IPS-18c (cell line): ENCODE measurements at regions not wholly inside any gene's neighbourhood (a gene's known extent, or its start where the extent isn't known, plus 50 kb on each side); places are given as distances from the start of the nearest gene placed in this dataset.

ENCODE experiments used
- H3K4me3 ChIP-seq: 2 replicates; pipeline ENCODE4 v1.7.0; 2013; ENCODE audit warnings: low read depth, mild to moderate bottlenecking, low read length, moderate library complexity; ENCODE audit not compliant: insufficient read depth
- H3K9me3 ChIP-seq: one replicate; pipeline ENCODE4 v1.6.1; 2013; ENCODE audit warnings: mild to moderate bottlenecking, low read length, moderate library complexity; ENCODE audit not compliant: control insufficient read depth, insufficient read depth

- Histone ChIP-seq H3K4me3 (no peak overlapping the region), H3K9me3 (no peaks in the 10 kb centered on the region)
These were observed 379.0 kb upstream of the RASGEF1B start for GRCh38 chr4:81850701-81851100.

GRCh38 chr4:81845761-81846160 is 374.1 kb upstream of the RASGEF1B start:
- no peaks in the 10 kb centered on the region for H3K9me3 ChIP-seq

GRCh38 chr4:81845273-81845672 is 373.6 kb upstream of the RASGEF1B start:
- H3K9me3 ChIP-seq: no peaks in the 10 kb centered on the region
- H3K4me3 ChIP-seq: no peak overlapping the region

More at GRCh38 chr4:81845761-81846160, 374.1 kb upstream of the RASGEF1B start:
- H3K4me3 ChIP-seq: no peak overlapping the region

- H3K9me3 ChIP-seq: no peaks in the 10 kb centered on the region
- H3K4me3 ChIP-seq: no peak overlapping the region
These were observed 373.0 kb upstream of the RASGEF1B start for GRCh38 chr4:81844717-81845116.

GRCh38 chr4:81839347-81840042 is 367.8 kb upstream of the RASGEF1B start:
- no peaks in the 10 kb centered on the region for H3K9me3 ChIP-seq
- no peak overlapping the region for H3K4me3 ChIP-seq

GRCh38 chr4:81838586-81838985 is 366.9 kb upstream of the RASGEF1B start:
- no peaks in the 10 kb centered on the region for H3K9me3 ChIP-seq
- no peak overlapping the region for H3K4me3 ChIP-seq

- no peaks in the 10 kb centered on the region for H3K9me3 ChIP-seq
These were observed 365.0 kb upstream of the RASGEF1B start for GRCh38 chr4:81836716-81837115.

GRCh38 chr4:81833576-81833975 is 361.9 kb upstream of the RASGEF1B start:
- no peaks in the 10 kb centered on the region for H3K9me3 ChIP-seq
- no peak overlapping the region for H3K4me3 ChIP-seq

More at GRCh38 chr4:81836716-81837115, 365.0 kb upstream of the RASGEF1B start:
- H3K4me3 ChIP-seq: no peak overlapping the region

GRCh38 chr4:81828991-81829390 is 357.3 kb upstream of the RASGEF1B start:
- no peaks in the 10 kb centered on the region for H3K9me3 ChIP-seq
- H3K4me3 ChIP-seq: no peak overlapping the region

GRCh38 chr4:81827577-81828202 is 356.0 kb upstream of the RASGEF1B start:
- H3K4me3 ChIP-seq: no peak overlapping the region
- no peaks in the 10 kb centered on the region for H3K9me3 ChIP-seq

- no peak overlapping the region for H3K4me3 ChIP-seq
- no peaks in the 10 kb centered on the region for H3K9me3 ChIP-seq
These were observed 355.2 kb upstream of the RASGEF1B start for GRCh38 chr4:81826817-81827424.

GRCh38 chr4:81826335-81826734 is 354.6 kb upstream of the RASGEF1B start:
- Histone ChIP-seq H3K4me3 (no peak overlapping the region), H3K9me3 (no peaks in the 10 kb centered on the region)

GRCh38 chr4:81818385-81818920 is 346.7 kb upstream of the RASGEF1B start:
- H3K4me3 ChIP-seq: no peak overlapping the region
- no peaks in the 10 kb centered on the region for H3K9me3 ChIP-seq

- H3K9me3 ChIP-seq: no peaks in the 10 kb centered on the region
- H3K4me3 ChIP-seq: no peak overlapping the region
These were observed 344.5 kb upstream of the RASGEF1B start for GRCh38 chr4:81816031-81816761.

- Histone ChIP-seq H3K4me3 (no peak overlapping the region), H3K9me3 (no peaks in the 10 kb centered on the region)
These were observed 343.4 kb upstream of the RASGEF1B start for GRCh38 chr4:81814987-81815541.

- Histone ChIP-seq H3K9me3 (no peaks in the 10 kb centered on the region), H3K4me3 (no peak overlapping the region)
These were observed 340.0 kb upstream of the RASGEF1B start for GRCh38 chr4:81811562-81812293.
